ENCODE measurements at regions not wholly inside any gene's neighbourhood (a gene's known extent, or its start where the extent isn't known, plus 50 kb on each side); places are given as distances from the start of the nearest gene placed in this dataset.

- H3K36me3 ChIP-seq: no peaks in the 10 kb centered on the region
- no peak overlapping the region for H3K4me3 ChIP-seq
- ATAC-seq (no peak), DNase-seq (no peak)
- no peaks in the 10 kb centered on the region for H3K9me3 ChIP-seq
- no peaks in the 10 kb centered on the region for H3K27me3 ChIP-seq
- intact Hi-C loops (cut with DNase I): no loop called here
- H3K27ac ChIP-seq: no peak overlapping the region
- H3K4me1 ChIP-seq: no peaks in the 10 kb centered on the region
- TF ChIP-seq CTCF (IDR thresholded peaks at IDR 0.05): no peak
These were observed 403.3 kb upstream of the MEF2C start for GRCh38 chr5:89286320-89286719.

- DNase-seq (no peak), ATAC-seq (no peak)
- H3K27ac ChIP-seq: no peak overlapping the region
- H3K4me3 ChIP-seq: no peak overlapping the region
- H3K9me3 ChIP-seq: no peaks in the 10 kb centered on the region
- no peak for TF ChIP-seq CTCF (IDR thresholded peaks at IDR 0.05)
- no peaks in the 10 kb centered on the region for H3K27me3 ChIP-seq
- intact Hi-C loops (cut with DNase I): no loop called here
- H3K36me3 ChIP-seq: no peaks in the 10 kb centered on the region
- H3K4me1 ChIP-seq: no peaks in the 10 kb centered on the region
These were observed 400.9 kb upstream of the MEF2C start for GRCh38 chr5:89283728-89284493.

GRCh38 chr5:89282554-89283510 is 399.8 kb upstream of the MEF2C start:
- H3K27me3 ChIP-seq: no peaks in the 10 kb centered on the region
- H3K27ac ChIP-seq: no peak overlapping the region
- H3K4me1 ChIP-seq: no peaks in the 10 kb centered on the region
- no peak overlapping the region for H3K4me3 ChIP-seq
- intact Hi-C loops (cut with DNase I): no loop called here
- no peak for DNase-seq
- no peak for TF ChIP-seq CTCF (IDR thresholded peaks at IDR 0.05)
- no peaks in the 10 kb centered on the region for H3K36me3 ChIP-seq
- H3K9me3 ChIP-seq: no peaks in the 10 kb centered on the region
- no peak for ATAC-seq

- Histone ChIP-seq H3K27me3 (no peaks in the 10 kb centered on the region), H3K4me1 (no peaks in the 10 kb centered on the region), H3K27ac (no peak overlapping the region), H3K4me3 (no peak overlapping the region), H3K9me3 (no peaks in the 10 kb centered on the region), H3K36me3 (no peaks in the 10 kb centered on the region)
- no peak for TF ChIP-seq CTCF (IDR thresholded peaks at IDR 0.05)
- ATAC-seq: no peak
- intact Hi-C loops (cut with DNase I): no loop called here
- DNase-seq: no peak
These were observed 399.0 kb upstream of the MEF2C start for GRCh38 chr5:89281766-89282553.

GRCh38 chr5:89281211-89281610 is 398.2 kb upstream of the MEF2C start:
- no peaks in the 10 kb centered on the region for H3K27me3 ChIP-seq
- no peak for TF ChIP-seq CTCF (IDR thresholded peaks at IDR 0.05)
- no peak overlapping the region for H3K27ac ChIP-seq
- no peaks in the 10 kb centered on the region for H3K4me1 ChIP-seq
- H3K36me3 ChIP-seq: no peaks in the 10 kb centered on the region
- no peaks in the 10 kb centered on the region for H3K9me3 ChIP-seq
- no peak for ATAC-seq
- intact Hi-C loops (cut with DNase I): no loop called here
- DNase-seq: no peak
- H3K4me3 ChIP-seq: no peak overlapping the region
